ENCODE measurements at regions not wholly inside any gene's neighbourhood (a gene's known extent, or its start where the extent isn't known, plus 50 kb on each side); places are given as distances from the start of the nearest gene placed in this dataset.

GRCh38 chr14:42013153-42013552 lies 406.5 kb downstream of the LRFN5 start:
- TF ChIP-seq CTCF (conservative IDR thresholded peaks at IDR 0.05; ENCODE audit: low read depth, low read length): no peak
- no peak for DNase-seq (ENCODE audit: low read depth)

GRCh38 chr14:42011221-42011620 lies 404.5 kb downstream of the LRFN5 start:
- no peak for DNase-seq (ENCODE audit: low read depth)
- H3K4me3 ChIP-seq (ENCODE audit: low read depth, low read length): no peak overlapping the region
- TF ChIP-seq CTCF (conservative IDR thresholded peaks at IDR 0.05; ENCODE audit: low read depth, low read length): no peak

More at GRCh38 chr14:42013153-42013552, 406.5 kb downstream of the LRFN5 start:
- no peak overlapping the region for H3K4me3 ChIP-seq (ENCODE audit: low read depth, low read length)

GRCh38 chr14:42004321-42004720 lies 397.6 kb downstream of the LRFN5 start:
- DNase-seq (ENCODE audit: low read depth): no peak
- TF ChIP-seq CTCF (conservative IDR thresholded peaks at IDR 0.05; ENCODE audit: low read depth, low read length): no peak
- no peak overlapping the region for H3K4me3 ChIP-seq (ENCODE audit: low read depth, low read length)

GRCh38 chr14:42002141-42002540 lies 395.5 kb downstream of the LRFN5 start:
- peak; percentile 32 for DNase-seq (ENCODE audit: low read depth)
- no peak overlapping the region for H3K4me3 ChIP-seq (ENCODE audit: low read depth, low read length)
- TF ChIP-seq CTCF (conservative IDR thresholded peaks at IDR 0.05; ENCODE audit: low read depth, low read length): no peak

- no peak for DNase-seq (ENCODE audit: low read depth)
- TF ChIP-seq CTCF (conservative IDR thresholded peaks at IDR 0.05; ENCODE audit: low read depth, low read length): no peak
Measured at GRCh38 chr14:42001431-42001830, 394.8 kb downstream of the LRFN5 start.

GRCh38 chr14:42000450-42000849 lies 393.8 kb downstream of the LRFN5 start:
- H3K4me3 ChIP-seq (ENCODE audit: low read depth, low read length): no peak overlapping the region
- TF ChIP-seq CTCF (conservative IDR thresholded peaks at IDR 0.05; ENCODE audit: low read depth, low read length): no peak
- DNase-seq (ENCODE audit: low read depth): no peak

More at GRCh38 chr14:42001431-42001830, 394.8 kb downstream of the LRFN5 start:
- no peak overlapping the region for H3K4me3 ChIP-seq (ENCODE audit: low read depth, low read length)

- no peak for TF ChIP-seq CTCF (conservative IDR thresholded peaks at IDR 0.05; ENCODE audit: low read depth, low read length)
- H3K4me3 ChIP-seq (ENCODE audit: low read depth, low read length): no peak overlapping the region
- DNase-seq (ENCODE audit: low read depth): no peak
Measured at GRCh38 chr14:41993687-41994086, 387.0 kb downstream of the LRFN5 start.

All from choroid plexus epithelial cell (primary cell).